ENCODE measurements at regions not wholly inside any gene's neighbourhood (a gene's known extent, or its start where the extent isn't known, plus 50 kb on each side); places are given as distances from the start of the nearest gene placed in this dataset.

GRCh38 chr22:47738472-47739013, 976.1 kb downstream of the TBC1D22A start (continued):
- TF ChIP-seq ZNF462 (CRISPR knock-in tag; IDR thresholded peaks at IDR 0.05) (no peak), CREB1 (CRISPR knock-in tag; IDR thresholded peaks at IDR 0.05; ENCODE audit: low read depth) (no peak)

DNA sequence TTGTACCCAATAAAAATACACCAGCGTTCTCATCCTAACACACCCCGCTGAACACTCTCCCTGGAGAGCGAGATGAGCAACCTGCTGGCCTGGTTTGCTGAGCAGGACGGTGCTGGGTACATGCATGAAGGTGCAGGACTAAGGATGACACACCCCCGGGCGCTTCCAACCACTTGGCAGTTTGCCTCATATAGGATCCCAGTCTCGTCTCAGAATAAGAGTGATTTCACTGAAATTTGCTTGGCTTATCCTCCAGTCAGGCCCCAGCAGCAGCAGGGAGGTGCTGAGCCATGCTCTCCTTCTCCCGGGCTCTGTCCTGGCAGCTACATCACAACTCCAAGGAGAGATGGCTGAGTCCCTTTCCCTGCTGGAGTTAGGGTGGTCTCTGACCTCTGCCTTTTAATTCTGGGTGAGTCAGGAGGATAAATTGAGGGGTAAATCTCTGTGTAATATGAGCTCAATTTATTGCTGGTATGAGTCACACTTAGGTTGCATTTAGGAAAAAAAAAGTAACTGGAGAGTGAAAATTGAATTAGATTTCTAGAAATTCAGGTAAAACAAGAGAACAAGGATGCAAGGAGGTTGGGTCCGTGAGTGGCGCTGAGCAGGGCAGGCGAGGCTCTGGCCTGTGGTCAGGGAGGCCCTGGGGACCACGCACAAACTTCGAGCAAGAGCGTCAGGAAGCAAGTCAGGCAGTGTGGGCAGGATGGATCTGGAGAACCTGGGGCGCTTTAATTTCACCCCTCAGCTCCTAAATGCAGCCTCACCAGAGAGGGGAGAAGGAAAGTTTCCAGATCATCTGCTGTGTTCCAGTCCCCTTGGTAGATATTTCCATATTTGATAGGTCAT, 974.0 kb downstream of the TBC1D22A start:
- no peak for ATAC-seq
- H3K4me1 Mint-ChIP-seq: peaks cover 14% of the 10 kb centered on the region
- no peaks in the 10 kb centered on the region for H3F3A ChIP-seq (replicated peaks; ENCODE audit: low read depth)
- no peaks in the 10 kb centered on the region for H4K20me1 ChIP-seq (replicated peaks; ENCODE audit: insufficient read depth)
- H3K79me2 ChIP-seq (replicated peaks; ENCODE audit: insufficient read depth): no peaks in the 10 kb centered on the region
- no peak overlapping the region for H3K4me3 Mint-ChIP-seq
- H3K4me2 ChIP-seq: no peak overlapping the region
- H3K9me2 ChIP-seq (ENCODE audit: insufficient read depth): no peaks in the 10 kb centered on the region
- H2AFZ ChIP-seq: no peak overlapping the region
- no peaks in the 10 kb centered on the region; the same call in 1 of the 2 replicates for H3K36me3 ChIP-seq (ENCODE audit: insufficient read depth)
- no peaks in the 10 kb centered on the region for H3K4me1 ChIP-seq (ENCODE audit: insufficient read depth)
- H3K9me3 Mint-ChIP-seq: peaks cover 11% of the 10 kb centered on the region
- no peak overlapping the region for H3K27ac Mint-ChIP-seq
- no peak overlapping the region for H3K27ac ChIP-seq (ENCODE audit: low read depth)
- no peak for DNase-seq (ENCODE audit: low spot score)
- H3K36me3 Mint-ChIP-seq (ENCODE audit: low read depth): peaks cover 7% of the 10 kb centered on the region
- H3K27me3 ChIP-seq (ENCODE audit: insufficient read depth): no peaks in the 10 kb centered on the region
- no peak overlapping the region for H3K4me3 ChIP-seq
- H3K27me3 Mint-ChIP-seq (ENCODE audit: insufficient read depth, low read depth, poor library complexity): peaks cover 4% of the 10 kb centered on the region
- no peak for TF ChIP-seq CREB1 (CRISPR knock-in tag; IDR thresholded peaks at IDR 0.05; ENCODE audit: low read depth)
- TF ChIP-seq ZNF331 (CRISPR knock-in tag; IDR thresholded peaks at IDR 0.05; ENCODE audit: low read depth): no peak
- no peak for TF ChIP-seq ETS1 (IDR thresholded peaks at IDR 0.05)
- no peak for TF ChIP-seq POLR2AphosphoS5 (IDR thresholded peaks at IDR 0.05; ENCODE audit: low read depth)
- no peak for TF ChIP-seq ZNF462 (CRISPR knock-in tag; IDR thresholded peaks at IDR 0.05)
- no peak for TF ChIP-seq ZNF114 (CRISPR knock-in tag; IDR thresholded peaks at IDR 0.05)
- no peak for TF ChIP-seq STAT1 (IDR thresholded peaks at IDR 0.05; ENCODE audit: unreplicated experiment)

All from GM23338 (cell line).